Activated CD4-positive, alpha-beta T cell treated with anti-CD3 and anti-CD28 coated beads, Interleukin-10, Interleukin-2, amounts not matched to agents 100 ng/mL and 50 ng/mL, durations not matched to agents 16 hours and 8 hours (primary cell): ENCODE measurements at regions not wholly inside any gene's neighbourhood (a gene's known extent, or its start where the extent isn't known, plus 50 kb on each side); places are given as distances from the start of the nearest gene placed in this dataset.
A peak's percentile ranks its signal among the peaks of the same experiment; 100 is the strongest.
"Not testable (repeated sequence)": the region's sequence is repeated elsewhere in the genome, so short reads cannot be mapped to it uniquely, and the experiment has no call there.

Experiments used
- DNase-seq: peaks from one replicate; pipeline ENCODE4 v3.0.0-alpha.2; 2020

GRCh38 chr10:78420946-78421735 is 387.5 kb downstream of the RPS24 start:
- no peak for DNase-seq

GRCh38 chr10:78424050-78424449 is 390.4 kb downstream of the RPS24 start:
- DNase-seq: not testable (repeated sequence)

- DNase-seq: peak; percentile 6
Measured at GRCh38 chr10:78424723-78425122, 391.1 kb downstream of the RPS24 start.

GRCh38 chr10:78426181-78426580 is 392.5 kb downstream of the RPS24 start:
- DNase-seq: no peak

- no peak for DNase-seq
Measured at GRCh38 chr10:78427497-78428031, 393.9 kb downstream of the RPS24 start.

GRCh38 chr10:78428579-78428978 is 394.9 kb downstream of the RPS24 start:
- DNase-seq: no peak

GRCh38 chr10:78429984-78430383 is 396.3 kb downstream of the RPS24 start:
- no peak for DNase-seq

GRCh38 chr10:78432583-78432982 is 398.9 kb downstream of the RPS24 start:
- no peak for DNase-seq

GRCh38 chr10:78433076-78433595 is 399.5 kb downstream of the RPS24 start:
- DNase-seq: no peak

- DNase-seq: no peak
Measured at GRCh38 chr10:78433766-78434535, 400.3 kb downstream of the RPS24 start.

GRCh38 chr10:78434886-78435285 is 401.2 kb downstream of the RPS24 start:
- DNase-seq: no peak

GRCh38 chr10:78435484-78436221 is 402.0 kb downstream of the RPS24 start:
- DNase-seq: no peak

GRCh38 chr10:78436222-78436573 is 402.5 kb downstream of the RPS24 start:
- no peak for DNase-seq

GRCh38 chr10:78436706-78437406 is 403.2 kb downstream of the RPS24 start:
- DNase-seq: no peak

GRCh38 chr10:78437407-78437768 is 403.7 kb downstream of the RPS24 start:
- DNase-seq: no peak

GRCh38 chr10:78437998-78438906 is 404.6 kb downstream of the RPS24 start:
- peak; percentile 31 for DNase-seq

- DNase-seq: no peak
Measured at GRCh38 chr10:78438907-78439809, 405.5 kb downstream of the RPS24 start.

- DNase-seq: no peak
Measured at GRCh38 chr10:78441010-78441409, 407.3 kb downstream of the RPS24 start.

GRCh38 chr10:78441694-78442093 is 408.0 kb downstream of the RPS24 start:
- DNase-seq: no peak

GRCh38 chr10:78442836-78443550 is 409.3 kb downstream of the RPS24 start:
- no peak for DNase-seq
